ENCODE measurements at regions not wholly inside any gene's neighbourhood (a gene's known extent, or its start where the extent isn't known, plus 50 kb on each side); places are given as distances from the start of the nearest gene placed in this dataset.

- no peak for TF ChIP-seq POLR2A (IDR thresholded peaks at IDR 0.05; ENCODE audit: low read depth, low read length)
- TF ChIP-seq POLR2AphosphoS5 (IDR thresholded peaks at IDR 0.05; ENCODE audit: low read depth, low read length) = no peak
- no peak for TF ChIP-seq TAF1 (IDR thresholded peaks at IDR 0.05; ENCODE audit: borderline replicate concordance, low read depth, low read length)
Observed at GRCh38 chr5:126139086-126139485, 284.1 kb upstream of the GRAMD2B start.

Measured in GM12892 (cell line).